ENCODE measurements at regions not wholly inside any gene's neighbourhood (a gene's known extent, or its start where the extent isn't known, plus 50 kb on each side); places are given as distances from the start of the nearest gene placed in this dataset.
"Not testable (repeated sequence)": the region's sequence is repeated elsewhere in the genome, so short reads cannot be mapped to it uniquely, and the experiment has no call there.

DNA sequence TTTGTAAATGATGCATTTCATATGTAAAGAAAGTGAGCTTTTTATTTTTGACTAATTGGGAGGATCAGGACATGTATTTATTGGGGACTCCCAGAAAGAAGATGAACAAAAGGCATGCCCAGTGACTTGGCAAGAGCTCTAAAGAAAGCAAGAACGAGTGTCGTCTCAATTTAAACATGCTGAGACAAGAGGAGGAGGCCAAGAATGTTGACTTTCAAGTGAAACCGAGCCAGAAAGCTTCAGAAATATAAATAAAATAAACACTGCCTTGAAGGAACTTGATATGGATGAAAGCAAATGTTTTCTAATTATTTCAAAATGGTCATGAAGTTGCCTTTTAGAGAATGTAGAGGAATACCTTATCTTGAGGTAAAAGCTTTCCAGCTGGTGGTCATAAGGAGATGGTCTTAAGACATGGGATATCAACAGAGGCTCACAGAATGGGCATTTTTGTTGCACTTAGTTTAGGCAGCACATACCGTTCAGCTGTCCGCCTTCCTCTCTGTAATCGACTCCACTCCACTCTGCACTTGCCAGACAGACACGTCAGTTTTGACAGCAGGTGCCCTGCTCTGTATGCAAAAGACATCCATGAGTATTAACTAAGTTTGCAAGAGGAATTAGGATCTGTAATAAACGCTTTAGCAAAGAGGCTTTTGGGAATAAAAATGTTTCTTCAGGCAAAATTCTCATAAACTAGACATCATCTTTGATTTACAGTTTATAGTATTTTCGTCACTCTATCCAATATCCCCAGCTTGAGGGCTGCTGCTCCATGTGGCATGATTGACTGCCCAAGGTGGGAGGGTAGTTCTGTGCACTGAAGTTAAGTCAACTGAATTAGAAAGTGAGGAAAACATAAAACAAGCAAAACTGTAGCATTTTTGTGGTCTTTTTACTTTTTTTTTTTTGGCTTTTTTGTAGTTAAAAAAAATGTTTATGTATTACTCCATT lies 613.1 kb downstream of the PKHD1 start:
- TF ChIP-seq, protein P1, sequence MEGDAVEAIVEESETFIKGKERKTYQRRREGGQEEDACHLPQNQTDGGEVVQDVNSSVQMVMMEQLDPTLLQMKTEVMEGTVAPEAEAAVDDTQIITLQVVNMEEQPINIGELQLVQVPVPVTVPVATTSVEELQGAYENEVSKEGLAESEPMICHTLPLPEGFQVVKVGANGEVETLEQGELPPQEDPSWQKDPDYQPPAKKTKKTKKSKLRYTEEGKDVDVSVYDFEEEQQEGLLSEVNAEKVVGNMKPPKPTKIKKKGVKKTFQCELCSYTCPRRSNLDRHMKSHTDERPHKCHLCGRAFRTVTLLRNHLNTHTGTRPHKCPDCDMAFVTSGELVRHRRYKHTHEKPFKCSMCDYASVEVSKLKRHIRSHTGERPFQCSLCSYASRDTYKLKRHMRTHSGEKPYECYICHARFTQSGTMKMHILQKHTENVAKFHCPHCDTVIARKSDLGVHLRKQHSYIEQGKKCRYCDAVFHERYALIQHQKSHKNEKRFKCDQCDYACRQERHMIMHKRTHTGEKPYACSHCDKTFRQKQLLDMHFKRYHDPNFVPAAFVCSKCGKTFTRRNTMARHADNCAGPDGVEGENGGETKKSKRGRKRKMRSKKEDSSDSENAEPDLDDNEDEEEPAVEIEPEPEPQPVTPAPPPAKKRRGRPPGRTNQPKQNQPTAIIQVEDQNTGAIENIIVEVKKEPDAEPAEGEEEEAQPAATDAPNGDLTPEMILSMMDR (IDR thresholded peaks at IDR 0.05; ENCODE audit: borderline replicate concordance, insufficient read depth, low read depth, low read length) = no peak
- H3K4me3 ChIP-seq (ENCODE audit: low read depth, low read length) = no peak overlapping the region

DNA sequence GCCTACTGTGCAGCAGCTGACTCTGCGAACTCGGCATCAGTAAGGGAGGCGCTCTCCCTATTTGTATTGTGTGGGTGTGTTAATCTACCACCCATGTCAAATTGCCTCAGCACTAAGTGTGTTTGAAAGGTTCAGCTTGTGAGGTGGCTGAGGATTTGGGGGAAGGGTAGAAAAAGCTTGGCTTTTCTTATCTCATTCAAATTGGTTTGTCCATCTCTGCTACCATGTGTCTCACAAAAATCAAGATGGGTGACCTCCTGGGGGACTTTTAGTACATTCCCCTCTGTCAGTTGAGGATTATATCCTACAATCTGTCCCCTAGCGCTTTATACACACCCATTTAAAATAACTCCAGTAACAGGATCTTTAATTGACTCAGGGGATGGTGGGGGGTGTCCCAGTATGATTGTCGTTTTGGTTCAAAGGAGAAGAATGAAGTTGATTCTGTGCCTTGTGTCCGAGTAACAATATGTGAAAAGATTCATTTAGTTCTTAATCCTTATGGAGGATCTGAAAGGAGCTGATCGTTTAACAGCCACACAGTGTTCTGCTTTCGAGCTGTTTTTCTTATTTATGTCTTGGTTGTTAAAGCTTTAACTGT lies 609.6 kb downstream of the PKHD1 start:
- TF ChIP-seq, protein P1 (IDR thresholded peaks at IDR 0.05; ENCODE audit: borderline replicate concordance, insufficient read depth, low read depth, low read length) = no peak
- no peak overlapping the region for H3K4me3 ChIP-seq (ENCODE audit: low read depth, low read length)

- TF ChIP-seq, protein P1 (IDR thresholded peaks at IDR 0.05; ENCODE audit: borderline replicate concordance, insufficient read depth, low read depth, low read length) = no peak
- no peak overlapping the region for H3K4me3 ChIP-seq (ENCODE audit: low read depth, low read length)
Measured at GRCh38 chr6:51479296-51479695, 608.1 kb downstream of the PKHD1 start.

DNA sequence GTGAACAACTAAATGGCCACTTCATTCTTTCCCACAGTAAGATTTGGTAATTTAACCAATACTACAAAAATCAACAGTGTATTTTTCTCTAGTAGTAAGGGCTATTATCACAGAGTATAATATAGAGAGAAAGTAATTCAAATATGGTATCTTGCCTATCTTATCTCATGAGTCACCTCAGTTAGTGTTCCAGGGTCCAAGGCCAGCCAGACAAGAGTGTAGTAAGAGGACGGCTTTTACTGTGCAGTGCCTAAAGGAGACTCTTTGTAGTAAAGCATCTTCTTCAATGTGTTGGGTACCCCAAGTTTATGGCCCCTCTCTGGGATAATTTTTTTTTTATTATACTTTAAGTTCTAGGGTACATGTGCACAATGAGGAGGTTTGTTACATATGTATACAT lies 607.4 kb downstream of the PKHD1 start:
- no peak overlapping the region for H3K4me3 ChIP-seq (ENCODE audit: low read depth, low read length)
- TF ChIP-seq, protein P1 (IDR thresholded peaks at IDR 0.05; ENCODE audit: borderline replicate concordance, insufficient read depth, low read depth, low read length) = no peak

- not testable (repeated sequence) for H3K4me3 ChIP-seq (ENCODE audit: low read depth, low read length)
Measured at GRCh38 chr6:51485869-51486268, 601.5 kb downstream of the PKHD1 start.

DNA sequence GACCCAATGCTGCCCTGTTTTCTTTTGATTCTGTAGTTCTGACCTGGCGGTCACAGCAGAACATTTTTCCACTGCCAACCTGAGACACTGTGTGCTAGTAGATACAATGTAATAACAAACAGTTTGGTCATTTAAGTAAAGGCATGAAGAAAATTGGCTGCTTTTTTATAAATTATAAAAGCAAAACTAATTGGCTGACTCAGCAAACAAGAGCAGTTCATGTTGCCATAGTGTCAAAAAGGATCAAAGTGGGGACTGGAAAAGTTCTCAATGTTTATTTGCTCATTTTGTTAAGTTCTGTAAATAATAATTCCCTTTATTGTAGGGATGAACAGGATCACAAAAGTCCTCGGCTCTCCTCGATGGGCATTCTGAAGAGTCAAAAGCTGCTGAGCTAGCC lies 599.5 kb downstream of the PKHD1 start:
- TF ChIP-seq, protein P1 (IDR thresholded peaks at IDR 0.05; ENCODE audit: borderline replicate concordance, insufficient read depth, low read depth, low read length) = no peak
- no peak overlapping the region for H3K4me3 ChIP-seq (ENCODE audit: low read depth, low read length)

GRCh38 chr6:51489133-51489532 lies 598.3 kb downstream of the PKHD1 start:
- no peak overlapping the region for H3K4me3 ChIP-seq (ENCODE audit: low read depth, low read length)
- TF ChIP-seq, protein P1 (IDR thresholded peaks at IDR 0.05; ENCODE audit: borderline replicate concordance, insufficient read depth, low read depth, low read length) = no peak

Data from GM12875 (cell line).